PFSK-1 (cell line): ENCODE measurements at regions not wholly inside any gene's neighbourhood (a gene's known extent, or its start where the extent isn't known, plus 50 kb on each side); places are given as distances from the start of the nearest gene placed in this dataset.

Experiments used
- FOXP2 ChIP-seq: optimal IDR thresholded peaks from 2 replicates; pipeline ENCODE3; 2011; ENCODE audit warnings: borderline replicate concordance, control low read depth, inconsistent platforms; ENCODE audit not compliant: insufficient read depth; ENCODE audit errors: extremely low read length, extremely low read depth
- POLR2AphosphoS5 ChIP-seq: IDR thresholded peaks from 2 replicates; pipeline ENCODE4 v1.6.1; 2012; ENCODE audit warnings: low read depth, mild to moderate bottlenecking, control low read depth, low read length, moderate library complexity
- REST ChIP-seq, 2 experiments: IDR thresholded peaks; 2 replicates each; pipeline versions ENCODE4 v1.6.1 to v1.8.0; 2011 to 2012; ENCODE audit warnings: low read depth in 2 of 2, low read length in 2 of 2, control low read depth in 1 of 2, inconsistent platforms in 1 of 2, mild to moderate bottlenecking in 1 of 2, moderate library complexity in 1 of 2; ENCODE audit not compliant: insufficient read depth in 1 of 2
- SIN3A ChIP-seq: IDR thresholded peaks from 2 replicates; pipeline ENCODE4 v1.6.1; 2012; ENCODE audit warnings: mild to moderate bottlenecking, low read length, moderate library complexity, borderline replicate concordance; ENCODE audit not compliant: insufficient read depth
- TAF1 ChIP-seq: IDR thresholded peaks from 2 replicates; pipeline ENCODE4 v1.6.1; 2012; ENCODE audit warnings: low read length, control low read depth, borderline replicate concordance; ENCODE audit not compliant: insufficient read depth

GRCh38 chr12:124488520-124488919, 78.9 kb downstream of the NCOR2 start:
- TF ChIP-seq POLR2AphosphoS5 (no peak), FOXP2 (no peak), TAF1 (no peak), REST (IDR thresholded peaks at IDR 0.05; ENCODE audit: insufficient read depth in 1 of 2, low read depth in 2 of 2, low read length in 2 of 2) (no peak), SIN3A (no peak)

GRCh38 chr12:124487834-124488165, 79.6 kb downstream of the NCOR2 start:
- TF ChIP-seq REST (IDR thresholded peaks at IDR 0.05; ENCODE audit: insufficient read depth in 1 of 2, low read depth in 2 of 2, low read length in 2 of 2) (no peak), TAF1 (no peak), SIN3A (no peak), FOXP2 (no peak), POLR2AphosphoS5 (no peak)

- TF ChIP-seq REST (IDR thresholded peaks at IDR 0.05; ENCODE audit: insufficient read depth in 1 of 2, low read depth in 2 of 2, low read length in 2 of 2) (no peak), SIN3A (no peak), FOXP2 (no peak), POLR2AphosphoS5 (no peak), TAF1 (no peak)
Measured at GRCh38 chr12:124487066-124487833, 80.2 kb downstream of the NCOR2 start.

GRCh38 chr12:124486346-124486963, 81.0 kb downstream of the NCOR2 start:
- TF ChIP-seq POLR2AphosphoS5, result no peak
- TF ChIP-seq FOXP2, result no peak
- TF ChIP-seq TAF1, result no peak
- no peak for TF ChIP-seq REST (IDR thresholded peaks at IDR 0.05; ENCODE audit: insufficient read depth in 1 of 2, low read depth in 2 of 2, low read length in 2 of 2)
- TF ChIP-seq SIN3A, result no peak
